ENCODE measurements at regions not wholly inside any gene's neighbourhood (a gene's known extent, or its start where the extent isn't known, plus 50 kb on each side); places are given as distances from the start of the nearest gene placed in this dataset.

GRCh38 chr2:181253438-181253837, 203.7 kb upstream of the ITGA4 start:
- H3K27me3 ChIP-seq (ENCODE audit: control insufficient read depth, insufficient read depth, low read length): no peaks in the 10 kb centered on the region
- H3K4me3 ChIP-seq (ENCODE audit: low read length in 3 of 3): no peak overlapping the region
- H3K9ac ChIP-seq (ENCODE audit: low read length in 3 of 3): no peak overlapping the region
- intact Hi-C loops (cut with DNase I): no loop called here
- no peak for DNase-seq
- H3K36me3 ChIP-seq (ENCODE audit: control insufficient read depth in 2 of 3, insufficient read depth in 3 of 3, low read length in 3 of 3): no peaks in the 10 kb centered on the region
- no peak for FAIRE-seq
- no peaks in the 10 kb centered on the region for H3K9me3 ChIP-seq (ENCODE audit: control insufficient read depth in 2 of 3, insufficient read depth in 1 of 3, low read length in 3 of 3)
- no peaks in the 10 kb centered on the region for H3K4me1 ChIP-seq (ENCODE audit: control insufficient read depth in 2 of 3, insufficient read depth in 2 of 3, low read depth in 1 of 3, low read length in 3 of 3)
- H3K27ac ChIP-seq (ENCODE audit: low read depth in 2 of 2, low read length in 2 of 2): no peak overlapping the region
- TF ChIP-seq, protein P1, sequence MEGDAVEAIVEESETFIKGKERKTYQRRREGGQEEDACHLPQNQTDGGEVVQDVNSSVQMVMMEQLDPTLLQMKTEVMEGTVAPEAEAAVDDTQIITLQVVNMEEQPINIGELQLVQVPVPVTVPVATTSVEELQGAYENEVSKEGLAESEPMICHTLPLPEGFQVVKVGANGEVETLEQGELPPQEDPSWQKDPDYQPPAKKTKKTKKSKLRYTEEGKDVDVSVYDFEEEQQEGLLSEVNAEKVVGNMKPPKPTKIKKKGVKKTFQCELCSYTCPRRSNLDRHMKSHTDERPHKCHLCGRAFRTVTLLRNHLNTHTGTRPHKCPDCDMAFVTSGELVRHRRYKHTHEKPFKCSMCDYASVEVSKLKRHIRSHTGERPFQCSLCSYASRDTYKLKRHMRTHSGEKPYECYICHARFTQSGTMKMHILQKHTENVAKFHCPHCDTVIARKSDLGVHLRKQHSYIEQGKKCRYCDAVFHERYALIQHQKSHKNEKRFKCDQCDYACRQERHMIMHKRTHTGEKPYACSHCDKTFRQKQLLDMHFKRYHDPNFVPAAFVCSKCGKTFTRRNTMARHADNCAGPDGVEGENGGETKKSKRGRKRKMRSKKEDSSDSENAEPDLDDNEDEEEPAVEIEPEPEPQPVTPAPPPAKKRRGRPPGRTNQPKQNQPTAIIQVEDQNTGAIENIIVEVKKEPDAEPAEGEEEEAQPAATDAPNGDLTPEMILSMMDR (IDR thresholded peaks at IDR 0.05; ENCODE audit: borderline replicate concordance, extremely low read depth, insufficient read depth): no peak

DNA sequence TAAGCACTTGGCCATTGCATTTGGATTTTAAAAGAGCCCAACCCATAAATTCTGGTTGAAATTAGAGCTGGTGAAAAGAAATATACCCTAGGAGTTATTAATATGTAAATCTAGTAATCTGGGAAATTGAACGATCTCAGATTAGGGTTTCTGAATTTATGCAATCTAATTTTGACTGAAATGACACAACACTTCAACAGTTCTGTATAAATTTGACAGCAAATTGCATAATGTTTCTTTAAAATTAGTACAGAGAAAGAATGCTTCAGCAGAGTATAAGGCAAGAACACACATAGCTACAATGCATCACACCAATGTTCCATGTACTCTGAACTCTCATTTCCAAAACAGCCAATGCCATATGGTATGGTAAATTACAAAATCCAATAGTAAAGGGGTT, 201.5 kb upstream of the ITGA4 start:
- no peak overlapping the region for H3K9ac ChIP-seq (ENCODE audit: low read length in 3 of 3)
- DNase-seq: no peak
- TF ChIP-seq, protein P1 (IDR thresholded peaks at IDR 0.05; ENCODE audit: borderline replicate concordance, extremely low read depth, insufficient read depth): no peak
- intact Hi-C loops (cut with DNase I): no loop called here
- no peak overlapping the region for H3K27ac ChIP-seq (ENCODE audit: low read depth in 2 of 2, low read length in 2 of 2)
- FAIRE-seq: no peak
- H3K4me3 ChIP-seq (ENCODE audit: low read length in 3 of 3): no peak overlapping the region
- H3K9me3 ChIP-seq (ENCODE audit: control insufficient read depth in 2 of 3, insufficient read depth in 1 of 3, low read length in 3 of 3): no peaks in the 10 kb centered on the region
- no peaks in the 10 kb centered on the region for H3K36me3 ChIP-seq (ENCODE audit: control insufficient read depth in 2 of 3, insufficient read depth in 3 of 3, low read length in 3 of 3)
- H3K27me3 ChIP-seq (ENCODE audit: control insufficient read depth, insufficient read depth, low read length): no peaks in the 10 kb centered on the region
- no peaks in the 10 kb centered on the region for H3K4me1 ChIP-seq (ENCODE audit: control insufficient read depth in 2 of 3, insufficient read depth in 2 of 3, low read depth in 1 of 3, low read length in 3 of 3)

- Histone ChIP-seq H3K4me3 (ENCODE audit: low read length in 3 of 3) (no peak overlapping the region), H3K36me3 (ENCODE audit: control insufficient read depth in 2 of 3, insufficient read depth in 3 of 3, low read length in 3 of 3) (no peaks in the 10 kb centered on the region), H3K9ac (ENCODE audit: low read length in 3 of 3) (no peak overlapping the region), H3K27me3 (ENCODE audit: control insufficient read depth, insufficient read depth, low read length) (no peaks in the 10 kb centered on the region), H3K4me1 (ENCODE audit: control insufficient read depth in 2 of 3, insufficient read depth in 2 of 3, low read depth in 1 of 3, low read length in 3 of 3) (no peaks in the 10 kb centered on the region), H3K27ac (ENCODE audit: low read depth in 2 of 2, low read length in 2 of 2) (no peak overlapping the region), H3K9me3 (ENCODE audit: control insufficient read depth in 2 of 3, insufficient read depth in 1 of 3, low read length in 3 of 3) (no peaks in the 10 kb centered on the region)
- TF ChIP-seq, protein P1 (IDR thresholded peaks at IDR 0.05; ENCODE audit: borderline replicate concordance, extremely low read depth, insufficient read depth): no peak
- DNase-seq (no peak), FAIRE-seq (no peak)
- intact Hi-C loops (cut with DNase I): no loop called here
Measured at GRCh38 chr2:181258720-181259119, 198.5 kb upstream of the ITGA4 start.

DNA sequence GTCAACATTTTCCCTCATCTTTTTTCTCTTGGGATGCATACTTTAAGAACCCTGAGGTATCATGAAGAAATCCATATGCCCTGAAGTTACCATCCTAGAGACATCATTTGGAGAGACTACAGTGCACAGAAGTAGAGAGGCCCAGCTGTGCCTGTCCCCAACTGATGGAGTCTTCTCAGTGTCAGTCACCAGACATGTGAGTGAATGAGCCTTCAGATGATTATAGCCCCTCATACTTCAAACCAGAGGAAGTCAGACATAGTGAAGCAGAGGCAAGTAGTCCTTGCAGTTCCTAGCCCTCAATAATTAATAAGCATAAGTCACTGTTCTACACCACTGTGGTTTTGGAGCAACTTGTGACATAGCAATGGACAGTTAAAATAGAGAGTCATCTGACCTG, 194.4 kb upstream of the ITGA4 start:
- TF ChIP-seq, protein P1 (IDR thresholded peaks at IDR 0.05; ENCODE audit: borderline replicate concordance, extremely low read depth, insufficient read depth): no peak
- no peak for FAIRE-seq
- intact Hi-C loops (cut with DNase I): no loop called here
- no peak overlapping the region for H3K27ac ChIP-seq (ENCODE audit: low read depth in 2 of 2, low read length in 2 of 2)
- no peak overlapping the region for H3K9ac ChIP-seq (ENCODE audit: low read length in 3 of 3)
- H3K27me3 ChIP-seq (ENCODE audit: control insufficient read depth, insufficient read depth, low read length): no peaks in the 10 kb centered on the region
- no peaks in the 10 kb centered on the region for H3K9me3 ChIP-seq (ENCODE audit: control insufficient read depth in 2 of 3, insufficient read depth in 1 of 3, low read length in 3 of 3)
- DNase-seq: no peak
- H3K36me3 ChIP-seq (ENCODE audit: control insufficient read depth in 2 of 3, insufficient read depth in 3 of 3, low read length in 3 of 3): no peaks in the 10 kb centered on the region
- H3K4me1 ChIP-seq (ENCODE audit: control insufficient read depth in 2 of 3, insufficient read depth in 2 of 3, low read depth in 1 of 3, low read length in 3 of 3): no peaks in the 10 kb centered on the region
- H3K4me3 ChIP-seq (ENCODE audit: low read length in 3 of 3): no peak overlapping the region

Data from kidney (tissue), 13 donors.